GM12878 (cell line): ENCODE measurements at regions not wholly inside any gene's neighbourhood (a gene's known extent, or its start where the extent isn't known, plus 50 kb on each side); places are given as distances from the start of the nearest gene placed in this dataset.

ENCODE experiments used
- ATAC-seq: fragments of 200-7000 bp; cut with Tn5 transposase; 3 replicates; pipeline ENCODE4 v1.9.1; 2020; ENCODE audit warnings: mild to moderate bottlenecking, moderate library complexity
- BruUV-seq: library from RNA; stranded (reverse); fragments of 400-500 nt; replicated peaks from 2 replicates; lab custom pipeline; 2021; lab: Mats Ljungman, UMichigan
- CTCF ChIA-PET: fragments of 300-600 bp; sonication (Branson Sonifier 250); formaldehyde crosslinking; extraction: SDS; loops from one replicate; lab custom pipeline; 2021; ENCODE audit warnings: inconsistent platforms; lab: Yijun Ruan, JAX
- POLR2A ChIA-PET: fragments of 350-600 bp; formaldehyde crosslinking; extraction: SDS; loops from one replicate; lab custom pipeline; 2021; ENCODE audit warnings: inconsistent platforms; lab: Charles Lee
- RAD21 ChIA-PET: fragments of 300-600 bp; sonication (Branson Sonifier 250); formaldehyde crosslinking; loops from one replicate; lab custom pipeline; 2023; ENCODE audit warnings: antibody characterized with exemption; ENCODE audit not compliant: unreplicated experiment; lab: Charles Lee
- SMC1A ChIA-PET: fragments of 300-600 bp; sonication (Branson Sonifier 250); formaldehyde crosslinking; loops from one replicate; lab custom pipeline; 2023; ENCODE audit not compliant: unreplicated experiment, uncharacterized antibody; lab: Charles Lee
- DNase-seq: peaks from one replicate; pipeline ENCODE4 v3.0.0-alpha.2; 2011; ENCODE audit warnings: low read depth, low spot score
- FAIRE-seq: peaks from 3 replicates; lab custom pipeline; 2011; peaks lifted over from hg19 to GRCh38; lab: Jason Lieb, UNC
- H2AFZ ChIP-seq: 2 replicates; pipeline ENCODE4 v1.6.0; 2011; ENCODE audit warnings: low read depth, low read length, control low read depth; ENCODE audit not compliant: control insufficient read depth
- H3K27ac ChIP-seq: 2 replicates; pipeline ENCODE4 v1.5.1; 2011; ENCODE audit warnings: control low read depth; ENCODE audit not compliant: control insufficient read depth, insufficient read depth
- H3K27me3 ChIP-seq, 2 experiments: replicated peaks in 1 of 2; 2 replicates each; pipeline versions ENCODE4 v1.6.0 to v1.6.1; 2011; ENCODE audit warnings: low read length in 1 of 2; ENCODE audit not compliant: control insufficient read depth in 2 of 2, insufficient read depth in 2 of 2
- H3K36me3 ChIP-seq, 2 experiments: 2 replicates each; pipeline ENCODE4 v1.5.1; 2011; ENCODE audit warnings: low read length in 1 of 2; ENCODE audit not compliant: control insufficient read depth in 2 of 2, insufficient read depth in 2 of 2
- H3K4me1 ChIP-seq: 2 replicates; pipeline ENCODE4 v1.6.1; 2011; ENCODE audit warnings: mild to moderate bottlenecking, low read length, moderate library complexity, mixed read lengths; ENCODE audit not compliant: control insufficient read depth, insufficient read depth
- H3K4me2 ChIP-seq: 2 replicates; pipeline ENCODE4 v1.6.0; 2011; ENCODE audit warnings: control low read depth; ENCODE audit not compliant: control insufficient read depth, insufficient read depth
- H3K4me3 ChIP-seq: fragments of 200-600 bp; sonication (generic); 2 replicates; pipeline ENCODE4 v1.5.1; 2016
- H3K79me2 ChIP-seq: 2 replicates; pipeline ENCODE4 v1.6.0; 2011; ENCODE audit warnings: low read length; ENCODE audit not compliant: control insufficient read depth, insufficient read depth
- H3K9ac ChIP-seq: 2 replicates; pipeline ENCODE4 v1.8.0; 2011; ENCODE audit warnings: low read length, control low read depth, mixed read lengths; ENCODE audit not compliant: control insufficient read depth, insufficient read depth
- H3K9me3 ChIP-seq: replicated peaks from 3 replicates; pipeline ENCODE4 v1.5.1; 2011; ENCODE audit warnings: mild to moderate bottlenecking, low read length; ENCODE audit not compliant: control insufficient read depth, insufficient read depth
- H4K20me1 ChIP-seq: 2 replicates; pipeline ENCODE4 v1.6.0; 2011; ENCODE audit not compliant: control insufficient read depth, insufficient read depth
- CBFB ChIP-seq: IDR thresholded peaks from 2 replicates; pipeline ENCODE4 v1.6.1; 2016; ENCODE audit warnings: antibody characterized with exemption, low read depth
- HSF1 ChIP-seq: fragments of 150-350 bp; IDR thresholded peaks from 2 replicates; pipeline ENCODE4 v1.6.1; 2014; ENCODE audit warnings: mild to moderate bottlenecking, low read depth, low read length
- MXI1 ChIP-seq: fragments of 150-350 bp; IDR thresholded peaks from 2 replicates; pipeline ENCODE4 v1.6.1; 2011; ENCODE audit warnings: low read depth, mild to moderate bottlenecking, inconsistent platforms, low read length, improper control_type of control experiment
- NFYA ChIP-seq: IDR thresholded peaks from 2 replicates; pipeline ENCODE4 v1.6.1; 2011; ENCODE audit warnings: low read depth, mild to moderate bottlenecking, low read length, improper control_type of control experiment, borderline replicate concordance
- NRF1 ChIP-seq: conservative IDR thresholded peaks from 2 replicates; pipeline ENCODE4 v1.6.1; 2011; ENCODE audit warnings: mild to moderate bottlenecking, low read depth, low read length, improper control_type of control experiment
- RELB ChIP-seq: fragments of 450-650 bp; IDR thresholded peaks from 2 replicates; pipeline ENCODE4 v1.6.1; 2017; ENCODE audit warnings: low read depth, mild to moderate bottlenecking, moderate library complexity
- SMAD5 ChIP-seq: IDR thresholded peaks from 2 replicates; pipeline ENCODE4 v1.6.1; 2016; ENCODE audit warnings: antibody characterized with exemption, low read depth
- SP1 ChIP-seq: IDR thresholded peaks from one replicate; pipeline ENCODE4 v1.6.1; 2011; ENCODE audit warnings: low read depth, low read length
- SREBF2 ChIP-seq: IDR thresholded peaks from 2 replicates; pipeline ENCODE4 v1.6.1; 2012; ENCODE audit warnings: mild to moderate bottlenecking, low read length
- ZNF592 ChIP-seq: fragments of 450-650 bp; IDR thresholded peaks from 2 replicates; pipeline ENCODE4 v1.6.1; 2017; ENCODE audit warnings: mild to moderate bottlenecking, moderate library complexity
- WGBS: methylation state at CpG from one replicate; pipeline ENCODE4 v1.1.6; 2016; ENCODE audit warnings: low lambda C conversion rate; ENCODE audit not compliant: insufficient replicate concordance, insufficient coverage; ENCODE audit errors: missing lambda C conversion rate; 5-methylcytosine and 5-hydroxymethylcytosine counted together
- in situ Hi-C: fragments of 300-500 bp; cut with MboI; formaldehyde crosslinking; loops from 9 replicates; pipeline ENCODE4 v1.14.3; 2018; ENCODE audit warnings: mixed read lengths
- intact Hi-C: fragments of 100-400 bp; cut with micrococcal nuclease; formaldehyde crosslinking; loops from one replicate; pipeline ENCODE4 v1.14.2; 2022; ENCODE audit not compliant: unreplicated experiment
- TF ChIP-seq, protein P1 (sequence below): fragments of 450-650 bp; IDR thresholded peaks from 2 replicates; pipeline ENCODE4 v1.6.1; 2018; ENCODE audit warnings: borderline replicate concordance, mild to moderate bottlenecking; ENCODE audit not compliant: partially characterized antibody
- TF ChIP-seq, protein P2 (sequence below): IDR thresholded peaks from 2 replicates; pipeline ENCODE4 v1.6.1; 2011; ENCODE audit warnings: low read depth, mild to moderate bottlenecking, low read length, moderate library complexity, borderline replicate concordance; ENCODE audit errors: extremely low read depth
- TF ChIP-seq, protein P3 (sequence below): fragments of 450-650 bp; IDR thresholded peaks from 2 replicates; pipeline ENCODE4 v1.6.1; 2017; ENCODE audit warnings: borderline replicate concordance

DNA sequence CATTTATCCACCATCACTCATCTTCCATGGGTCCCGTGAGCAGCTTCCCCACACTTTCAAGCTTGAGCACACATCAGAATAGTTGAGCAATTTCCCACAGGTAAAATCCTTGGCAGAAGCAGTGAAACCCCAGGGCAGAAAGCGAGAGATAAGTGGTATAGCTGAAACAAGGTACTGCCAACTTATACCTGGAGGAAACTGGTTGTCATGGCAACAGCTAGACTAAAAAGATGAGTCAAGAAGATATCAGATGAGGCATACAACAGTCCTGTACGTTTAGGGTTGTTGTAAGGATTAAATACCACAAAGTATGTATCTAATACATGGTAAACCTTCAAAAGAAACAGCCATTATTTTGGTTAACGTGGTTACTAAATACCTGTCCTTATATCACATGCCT is 66.9 kb upstream of the PHOX2B start:
- Histone ChIP-seq H3K4me3 (no peak overlapping the region), H2AFZ (no peak overlapping the region), H3K4me2 (no peak overlapping the region), H4K20me1 (no peaks in the 10 kb centered on the region), H3K9me3 (no peaks in the 10 kb centered on the region), H3K9ac (no peak overlapping the region), H3K27ac (no peak overlapping the region), H3K27me3 (no peaks in the 10 kb centered on the region; a peak in 1 of 4 replicates), H3K4me1 (no peaks in the 10 kb centered on the region), H3K79me2 (no peaks in the 10 kb centered on the region), H3K36me3 (no peaks in the 10 kb centered on the region)
- in situ Hi-C loops, result no loop called here
- SMC1A ChIA-PET, result no interaction called here
- WGBS, result 7% methylated on average over 4 of the region's 4 CpGs
- ATAC-seq, result no peak
- CTCF ChIA-PET, result no interaction called here
- TF ChIP-seq MXI1 (no peak), HSF1 (no peak), NRF1 (no peak), RELB (no peak), SP1 (no peak), NFYA (no peak), ZNF592 (no peak), SREBF2 (no peak), CBFB (no peak), SMAD5 (no peak)
- TF ChIP-seq, protein P1, sequence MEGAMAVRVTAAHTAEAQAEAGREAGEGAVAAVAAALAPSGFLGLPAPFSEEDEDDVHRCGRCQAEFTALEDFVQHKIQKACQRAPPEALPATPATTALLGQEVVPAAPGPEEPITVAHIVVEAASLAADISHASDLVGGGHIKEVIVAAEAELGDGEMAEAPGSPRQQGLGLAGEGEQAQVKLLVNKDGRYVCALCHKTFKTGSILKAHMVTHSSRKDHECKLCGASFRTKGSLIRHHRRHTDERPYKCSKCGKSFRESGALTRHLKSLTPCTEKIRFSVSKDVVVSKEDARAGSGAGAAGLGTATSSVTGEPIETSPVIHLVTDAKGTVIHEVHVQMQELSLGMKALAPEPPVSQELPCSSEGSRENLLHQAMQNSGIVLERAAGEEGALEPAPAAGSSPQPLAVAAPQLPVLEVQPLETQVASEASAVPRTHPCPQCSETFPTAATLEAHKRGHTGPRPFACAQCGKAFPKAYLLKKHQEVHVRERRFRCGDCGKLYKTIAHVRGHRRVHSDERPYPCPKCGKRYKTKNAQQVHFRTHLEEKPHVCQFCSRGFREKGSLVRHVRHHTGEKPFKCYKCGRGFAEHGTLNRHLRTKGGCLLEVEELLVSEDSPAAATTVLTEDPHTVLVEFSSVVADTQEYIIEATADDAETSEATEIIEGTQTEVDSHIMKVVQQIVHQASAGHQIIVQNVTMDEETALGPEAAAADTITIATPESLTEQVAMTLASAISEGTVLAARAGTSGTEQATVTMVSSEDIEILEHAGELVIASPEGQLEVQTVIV, result no peak
- TF ChIP-seq, protein P2, sequence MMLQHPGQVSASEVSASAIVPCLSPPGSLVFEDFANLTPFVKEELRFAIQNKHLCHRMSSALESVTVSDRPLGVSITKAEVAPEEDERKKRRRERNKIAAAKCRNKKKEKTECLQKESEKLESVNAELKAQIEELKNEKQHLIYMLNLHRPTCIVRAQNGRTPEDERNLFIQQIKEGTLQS, result no peak
- TF ChIP-seq, protein P3, sequence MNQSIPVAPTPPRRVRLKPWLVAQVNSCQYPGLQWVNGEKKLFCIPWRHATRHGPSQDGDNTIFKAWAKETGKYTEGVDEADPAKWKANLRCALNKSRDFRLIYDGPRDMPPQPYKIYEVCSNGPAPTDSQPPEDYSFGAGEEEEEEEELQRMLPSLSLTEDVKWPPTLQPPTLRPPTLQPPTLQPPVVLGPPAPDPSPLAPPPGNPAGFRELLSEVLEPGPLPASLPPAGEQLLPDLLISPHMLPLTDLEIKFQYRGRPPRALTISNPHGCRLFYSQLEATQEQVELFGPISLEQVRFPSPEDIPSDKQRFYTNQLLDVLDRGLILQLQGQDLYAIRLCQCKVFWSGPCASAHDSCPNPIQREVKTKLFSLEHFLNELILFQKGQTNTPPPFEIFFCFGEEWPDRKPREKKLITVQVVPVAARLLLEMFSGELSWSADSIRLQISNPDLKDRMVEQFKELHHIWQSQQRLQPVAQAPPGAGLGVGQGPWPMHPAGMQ, result no peak
- DNase-seq, result no peak
- RAD21 ChIA-PET, result no interaction called here
- intact Hi-C loops, result no loop called here
- no peak for FAIRE-seq
- BruUV-seq, result no TSS peak
- POLR2A ChIA-PET, result no interaction called here
